DLD1 (cell line): ENCODE measurements at regions not wholly inside any gene's neighbourhood (a gene's known extent, or its start where the extent isn't known, plus 50 kb on each side); places are given as distances from the start of the nearest gene placed in this dataset.
"Not testable (repeated sequence)": the region's sequence is repeated elsewhere in the genome, so short reads cannot be mapped to it uniquely, and the experiment has no call there.

Experiments used
- in situ Hi-C: cut with HindIII; loops from 2 replicates; pipeline ENCODE4 v1.10.0; 2017; ENCODE audit warnings: low sequenced_read_pairs

- in situ Hi-C loops: no loop called here
Observed at GRCh38 chr3:13228584-13228983, 155.4 kb upstream of the IQSEC1 start.

DNA sequence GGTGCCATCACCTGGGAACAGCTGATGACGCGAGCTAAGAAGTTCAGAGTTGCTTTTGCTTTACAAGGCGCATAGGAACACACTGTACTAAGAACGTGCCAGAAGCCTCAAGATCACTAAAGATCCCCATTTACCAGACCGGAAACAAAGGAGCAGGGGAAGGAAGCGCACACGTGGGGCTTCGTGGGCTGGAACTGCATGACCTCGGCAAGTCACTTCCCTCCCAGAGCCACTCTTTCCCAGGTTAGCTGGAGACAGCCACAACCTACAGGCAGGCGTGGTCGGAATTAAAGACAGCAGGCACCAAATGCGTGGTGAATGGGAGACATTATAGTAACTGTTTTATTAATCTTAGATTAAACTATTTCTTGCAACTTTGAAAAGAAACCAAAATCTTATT lies 154.9 kb upstream of the IQSEC1 start:
- in situ Hi-C loops: not testable (repeated sequence)

GRCh38 chr3:13227315-13228165 lies 154.3 kb upstream of the IQSEC1 start:
- in situ Hi-C loops: no loop called here

DNA sequence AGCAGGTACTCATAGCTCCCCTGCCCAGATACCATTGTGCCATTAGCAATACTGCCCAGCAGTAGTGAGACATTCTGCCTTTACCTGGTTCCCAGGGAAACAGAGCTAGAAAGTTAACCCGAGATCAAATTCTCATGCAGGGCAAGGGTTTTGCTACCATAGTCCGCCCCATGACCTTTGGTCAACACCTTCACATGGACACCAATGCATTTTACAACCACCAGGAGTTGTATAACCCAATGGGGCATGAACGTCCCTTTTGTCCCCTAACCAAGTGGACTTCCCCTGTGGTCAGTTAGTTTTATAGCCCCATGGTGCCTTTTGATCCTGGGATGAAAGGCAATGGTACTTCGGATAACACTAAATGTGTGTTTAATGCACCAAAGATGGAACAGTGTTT lies 151.7 kb upstream of the IQSEC1 start:
- in situ Hi-C loops: no loop called here

DNA sequence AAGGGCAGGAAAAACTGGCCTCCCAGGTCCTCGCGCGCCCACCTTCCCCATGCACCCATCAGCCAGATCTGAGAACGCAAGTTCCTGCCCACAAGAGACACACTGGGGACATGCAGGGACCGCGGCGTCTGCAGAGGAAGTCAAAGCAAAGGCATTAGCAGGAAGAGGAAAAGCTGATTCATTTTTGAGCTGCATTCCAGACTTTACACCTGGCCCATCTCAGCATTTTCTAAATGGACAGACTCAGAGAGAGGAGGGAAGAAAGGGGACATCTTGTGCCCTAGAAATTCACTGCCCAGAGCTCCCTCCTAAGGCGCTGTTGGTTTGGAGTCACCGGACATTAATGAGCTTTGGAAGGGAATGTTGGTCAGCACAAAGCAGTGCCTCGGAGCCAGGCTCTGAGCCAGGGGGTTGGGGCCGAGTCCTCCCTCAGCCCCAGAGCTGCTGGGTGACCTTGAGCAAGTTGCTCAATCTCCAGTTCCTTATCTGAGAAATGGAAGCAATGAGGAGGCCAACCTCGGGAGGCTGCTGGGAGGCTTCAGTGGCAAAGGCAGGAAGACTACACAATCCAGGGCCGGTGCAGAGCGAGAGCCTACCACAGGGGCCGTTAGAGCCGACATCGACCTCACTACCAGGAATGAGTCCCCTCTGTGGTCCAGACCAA lies 150.5 kb upstream of the IQSEC1 start:
- in situ Hi-C loops: no loop called here

GRCh38 chr3:13222891-13223573 lies 149.8 kb upstream of the IQSEC1 start:
- in situ Hi-C loops: no loop called here

DNA sequence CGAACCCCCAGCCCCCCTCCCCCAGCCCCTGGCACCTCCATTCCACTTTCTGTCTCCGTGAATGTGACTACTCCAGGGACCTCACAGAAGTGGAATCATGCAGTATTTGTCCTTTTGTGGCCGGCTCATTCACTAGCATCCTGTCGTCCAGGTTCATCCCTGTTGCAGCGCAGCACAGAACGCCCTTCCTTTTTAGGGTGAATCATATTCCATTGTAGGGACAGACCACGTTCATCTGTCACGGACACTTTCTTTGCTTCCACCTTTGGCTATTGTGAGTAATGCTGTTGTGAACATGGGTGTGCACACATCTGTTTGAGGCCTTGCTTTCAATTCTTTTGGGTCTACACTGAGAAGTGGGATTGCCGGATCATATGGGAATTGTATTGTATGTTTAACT lies 148.9 kb upstream of the IQSEC1 start:
- in situ Hi-C loops: no loop called here

- in situ Hi-C loops: no loop called here
Observed at GRCh38 chr3:13221491-13222061, 148.3 kb upstream of the IQSEC1 start.

DNA sequence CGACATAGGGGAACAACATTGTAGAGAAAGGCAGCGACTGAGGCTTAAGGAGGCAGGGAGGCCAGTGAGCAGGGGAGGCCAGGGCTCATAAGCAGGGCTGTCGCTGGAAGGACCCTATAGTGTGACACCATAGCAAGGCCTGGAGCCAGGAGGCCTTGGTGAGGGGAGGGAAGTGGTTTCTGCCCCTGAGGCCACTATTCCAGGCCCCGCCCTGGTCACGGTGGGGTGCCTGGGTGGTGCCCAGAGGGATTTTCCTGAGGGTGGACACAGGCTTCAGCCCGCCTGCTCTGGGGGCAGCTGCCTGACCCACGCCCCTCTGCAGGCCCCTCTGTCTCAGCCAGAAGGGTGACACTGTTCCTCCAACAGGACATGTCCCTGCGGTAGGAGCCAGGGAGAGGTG lies 147.8 kb upstream of the IQSEC1 start:
- in situ Hi-C loops: no loop called here

GRCh38 chr3:13219902-13220296 lies 146.7 kb upstream of the IQSEC1 start:
- in situ Hi-C loops: no loop called here

- in situ Hi-C loops: no loop called here
Observed at GRCh38 chr3:13219077-13219901, 146.1 kb upstream of the IQSEC1 start.

GRCh38 chr3:13218541-13218908 lies 145.3 kb upstream of the IQSEC1 start:
- in situ Hi-C loops: no loop called here

GRCh38 chr3:13217736-13218540 lies 144.7 kb upstream of the IQSEC1 start:
- in situ Hi-C loops: no loop called here

DNA sequence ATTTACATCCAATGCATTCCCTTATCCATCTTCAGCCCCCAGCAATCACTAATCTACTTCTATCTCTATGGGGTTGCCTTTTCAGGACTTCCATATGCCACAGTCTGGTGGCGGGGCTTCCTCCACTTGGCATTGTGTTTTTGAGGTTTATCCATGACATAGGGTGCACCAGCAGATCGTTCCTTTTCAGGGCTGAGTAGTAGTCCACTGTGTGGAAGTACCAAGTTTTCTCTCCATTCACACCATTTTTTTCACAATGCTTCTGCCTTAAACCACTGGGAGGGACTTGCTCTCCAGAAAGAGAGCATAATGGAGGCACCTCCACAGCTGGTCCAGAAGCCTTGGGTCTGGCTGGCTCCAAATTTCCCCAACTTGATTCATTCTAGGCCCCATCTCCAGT lies 144.0 kb upstream of the IQSEC1 start:
- in situ Hi-C loops: no loop called here

GRCh38 chr3:13215940-13216546 lies 142.8 kb upstream of the IQSEC1 start:
- in situ Hi-C loops: no loop called here

GRCh38 chr3:13214847-13215472 lies 141.7 kb upstream of the IQSEC1 start:
- in situ Hi-C loops: no loop called here

DNA sequence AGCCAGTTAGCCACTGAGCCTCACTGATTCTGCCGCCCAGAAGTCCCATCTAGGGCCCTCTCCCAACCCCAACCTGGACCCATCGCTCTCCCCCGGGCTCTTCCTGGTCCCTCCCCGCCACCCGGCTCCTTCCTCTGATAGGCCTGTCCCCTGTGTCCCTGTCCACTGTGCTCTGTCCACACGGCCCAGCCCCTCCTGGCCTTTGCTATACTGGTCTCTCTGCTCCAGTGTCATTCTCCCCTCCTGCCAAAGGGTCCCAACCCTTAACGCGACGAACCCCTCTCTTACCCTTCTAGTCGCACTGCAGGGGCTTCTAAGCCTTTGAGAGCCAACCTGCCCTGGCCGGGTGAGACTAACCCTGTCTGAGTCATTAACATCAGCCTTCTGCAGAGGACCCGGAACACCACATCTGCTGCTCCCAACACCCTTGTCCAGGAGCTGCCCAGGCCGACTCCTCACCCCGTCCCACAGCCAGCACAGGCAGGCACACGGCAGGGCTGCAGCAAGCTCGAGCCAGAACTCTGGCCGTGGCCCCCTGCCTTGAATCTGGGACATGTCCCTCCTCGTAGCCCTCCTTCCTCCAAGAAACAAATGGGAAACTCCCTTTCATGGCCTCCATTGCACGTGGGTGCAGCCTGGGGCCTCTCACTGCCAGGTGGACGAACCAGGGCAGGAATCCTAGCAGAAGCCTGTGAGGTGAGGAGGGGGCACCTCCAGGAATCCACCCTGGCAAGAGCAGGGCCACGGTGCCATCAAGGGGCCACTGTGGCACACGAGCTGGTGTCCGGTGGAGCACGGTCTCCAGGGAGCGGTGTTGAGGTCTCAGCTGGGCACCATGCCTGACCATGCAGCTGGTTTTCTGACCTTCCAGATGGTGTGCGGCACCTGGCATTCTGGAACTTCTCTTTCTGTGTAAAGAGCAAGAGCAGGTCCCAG lies 140.9 kb upstream of the IQSEC1 start:
- in situ Hi-C loops: no loop called here

DNA sequence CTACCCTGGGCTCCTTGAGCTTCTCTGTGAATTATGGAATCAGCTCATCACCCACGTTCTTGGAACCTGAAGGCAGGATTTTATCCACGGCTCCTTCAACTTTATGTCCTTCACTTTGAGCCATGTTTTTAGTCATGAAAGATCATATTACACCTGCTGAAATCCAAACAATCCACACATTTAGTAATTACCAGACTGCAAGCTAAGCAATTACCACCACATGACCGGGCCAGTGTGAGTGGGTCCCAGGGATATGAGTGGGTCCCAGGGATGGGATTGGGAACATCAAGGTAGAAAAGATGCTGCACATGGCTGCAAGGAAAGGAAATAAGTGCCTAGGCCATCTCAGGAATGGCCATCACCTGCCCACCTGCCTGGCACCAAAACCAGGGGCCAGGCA lies 140.3 kb upstream of the IQSEC1 start:
- in situ Hi-C loops: no loop called here
